SK-N-SH treated with all-trans-retinoic acid at 6 μM for 48 hours (cell line): ENCODE measurements at regions not wholly inside any gene's neighbourhood (a gene's known extent, or its start where the extent isn't known, plus 50 kb on each side); places are given as distances from the start of the nearest gene placed in this dataset.

Source experiments
- BACH2 ChIP-seq: fragments of 250-450 bp; sonication (Bioruptor Pico); IDR thresholded peaks from 2 replicates; pipeline ENCODE4 v1.9.0; 2021; ENCODE audit warnings: mild to moderate bottlenecking, borderline replicate concordance
- ESRRG ChIP-seq: fragments of 250-450 bp; sonication (Bioruptor Pico); IDR thresholded peaks from 2 replicates; pipeline ENCODE4 v1.6.1; 2021; ENCODE audit warnings: mild to moderate bottlenecking
- ISL1 ChIP-seq: fragments of 250-450 bp; sonication (Bioruptor Pico); IDR thresholded peaks from 2 replicates; pipeline ENCODE4 v2.1.2; 2022; ENCODE audit warnings: mild to moderate bottlenecking, moderate library complexity
- OSR1 ChIP-seq: fragments of 250-450 bp; sonication (Bioruptor Pico); IDR thresholded peaks from 2 replicates; pipeline ENCODE4 v1.8.0; 2022; ENCODE audit warnings: moderate library complexity, mild to moderate bottlenecking, inconsistent platforms
- PATZ1 ChIP-seq: fragments of 250-450 bp; sonication (Bioruptor Pico); IDR thresholded peaks from 2 replicates; pipeline ENCODE4 v1.8.0; 2020; ENCODE audit warnings: mild to moderate bottlenecking, moderate library complexity, borderline replicate concordance
- RARB ChIP-seq: fragments of 250-450 bp; sonication (Bioruptor Pico); IDR thresholded peaks from 2 replicates; pipeline ENCODE4 v1.8.0; 2021; ENCODE audit warnings: mild to moderate bottlenecking, moderate library complexity
- SNAI2 ChIP-seq: fragments of 250-450 bp; sonication (Bioruptor Pico); IDR thresholded peaks from 2 replicates; pipeline ENCODE4 v1.5.0; 2020; ENCODE audit warnings: mild to moderate bottlenecking, moderate library complexity
- TCF4 ChIP-seq: fragments of 250-450 bp; sonication (Bioruptor Pico); IDR thresholded peaks from 2 replicates; pipeline ENCODE4 v1.8.0; 2021; ENCODE audit warnings: mild to moderate bottlenecking, moderate library complexity, borderline replicate concordance
- ZC3H10 ChIP-seq: fragments of 250-450 bp; sonication (Bioruptor Pico); IDR thresholded peaks from 2 replicates; pipeline ENCODE4 v1.5.1; 2021; ENCODE audit warnings: mild to moderate bottlenecking, moderate library complexity
- ZFP30 ChIP-seq: fragments of 450-650 bp; formaldehyde crosslinking; IDR thresholded peaks from 2 replicates; pipeline ENCODE4 v1.5.0; 2022; ENCODE audit warnings: mild to moderate bottlenecking, moderate library complexity
- TF ChIP-seq, protein P1 (sequence below): fragments of 250-450 bp; sonication (Bioruptor Pico); IDR thresholded peaks from 2 replicates; pipeline ENCODE4 v1.5.1; 2021; ENCODE audit warnings: mild to moderate bottlenecking, moderate library complexity
- TF ChIP-seq, protein P2 (sequence below): fragments of 250-450 bp; sonication (Bioruptor Pico); IDR thresholded peaks from 2 replicates; pipeline ENCODE4 v1.8.0; 2021; ENCODE audit warnings: low read depth, mild to moderate bottlenecking, moderate library complexity, borderline replicate concordance

GRCh38 chr10:121079226-121079625, 228.1 kb downstream of the WDR11 start:
- TF ChIP-seq ZFP30 = no peak
- no peak for TF ChIP-seq RARB
- TF ChIP-seq ZC3H10 (CRISPR knock-in tag) = no peak
- TF ChIP-seq, protein P1, sequence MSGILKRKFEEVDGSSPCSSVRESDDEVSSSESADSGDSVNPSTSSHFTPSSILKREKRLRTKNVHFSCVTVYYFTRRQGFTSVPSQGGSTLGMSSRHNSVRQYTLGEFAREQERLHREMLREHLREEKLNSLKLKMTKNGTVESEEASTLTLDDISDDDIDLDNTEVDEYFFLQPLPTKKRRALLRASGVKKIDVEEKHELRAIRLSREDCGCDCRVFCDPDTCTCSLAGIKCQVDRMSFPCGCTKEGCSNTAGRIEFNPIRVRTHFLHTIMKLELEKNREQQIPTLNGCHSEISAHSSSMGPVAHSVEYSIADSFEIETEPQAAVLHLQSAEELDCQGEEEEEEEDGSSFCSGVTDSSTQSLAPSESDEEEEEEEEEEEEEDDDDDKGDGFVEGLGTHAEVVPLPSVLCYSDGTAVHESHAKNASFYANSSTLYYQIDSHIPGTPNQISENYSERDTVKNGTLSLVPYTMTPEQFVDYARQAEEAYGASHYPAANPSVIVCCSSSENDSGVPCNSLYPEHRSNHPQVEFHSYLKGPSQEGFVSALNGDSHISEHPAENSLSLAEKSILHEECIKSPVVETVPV (CRISPR knock-in tag) = no peak
- TF ChIP-seq SNAI2 (CRISPR knock-in tag) = no peak
- no peak for TF ChIP-seq OSR1
- no peak for TF ChIP-seq BACH2 (CRISPR knock-in tag)
- no peak for TF ChIP-seq ISL1
- TF ChIP-seq, protein P2, sequence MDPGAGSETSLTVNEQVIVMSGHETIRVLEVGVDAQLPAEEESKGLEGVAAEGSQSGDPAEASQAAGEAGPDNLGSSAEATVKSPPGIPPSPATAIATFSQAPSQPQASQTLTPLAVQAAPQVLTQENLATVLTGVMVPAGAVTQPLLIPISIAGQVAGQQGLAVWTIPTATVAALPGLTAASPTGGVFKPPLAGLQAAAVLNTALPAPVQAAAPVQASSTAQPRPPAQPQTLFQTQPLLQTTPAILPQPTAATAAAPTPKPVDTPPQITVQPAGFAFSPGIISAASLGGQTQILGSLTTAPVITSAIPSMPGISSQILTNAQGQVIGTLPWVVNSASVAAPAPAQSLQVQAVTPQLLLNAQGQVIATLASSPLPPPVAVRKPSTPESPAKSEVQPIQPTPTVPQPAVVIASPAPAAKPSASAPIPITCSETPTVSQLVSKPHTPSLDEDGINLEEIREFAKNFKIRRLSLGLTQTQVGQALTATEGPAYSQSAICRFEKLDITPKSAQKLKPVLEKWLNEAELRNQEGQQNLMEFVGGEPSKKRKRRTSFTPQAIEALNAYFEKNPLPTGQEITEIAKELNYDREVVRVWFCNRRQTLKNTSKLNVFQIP = no peak
- no peak for TF ChIP-seq PATZ1 (CRISPR knock-in tag)
- no peak for TF ChIP-seq ESRRG (CRISPR knock-in tag)
- TF ChIP-seq TCF4 (CRISPR knock-in tag) = no peak
